DMS114 treated with DMSO at 0.1 percent for 48 hours (cell line): ENCODE measurements at regions not wholly inside any gene's neighbourhood (a gene's known extent, or its start where the extent isn't known, plus 50 kb on each side); places are given as distances from the start of the nearest gene placed in this dataset.

ENCODE experiments used
- DNase-seq: peaks from one replicate; lab custom pipeline; 2025; ENCODE audit not compliant: unreplicated experiment; lab: John Stamatoyannopoulos, UW

DNA sequence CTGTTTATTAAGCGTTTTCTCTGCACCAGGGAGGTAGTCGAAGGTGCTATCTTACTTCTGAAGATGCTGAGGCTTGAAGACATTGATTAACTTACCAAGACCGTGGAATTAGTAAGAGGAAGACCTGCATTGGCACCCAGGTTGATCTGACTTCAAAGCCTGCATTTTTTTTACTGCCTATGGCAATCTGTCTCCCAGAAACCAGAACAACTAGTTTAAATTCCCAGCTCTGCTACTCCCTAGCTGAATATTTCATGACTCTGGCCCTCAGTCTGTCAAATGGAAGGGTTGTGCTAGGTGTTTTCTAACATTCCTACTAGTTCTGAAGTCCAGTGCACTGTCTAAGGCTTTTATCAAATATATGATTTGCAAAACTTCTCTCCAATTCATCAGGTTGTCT lies 52.0 kb upstream of the GRAMD1B start:
- DNase-seq = no peak

GRCh38 chr11:123377355-123377754 lies 52.7 kb upstream of the GRAMD1B start:
- no peak for DNase-seq

- no peak for DNase-seq
These were observed 54.2 kb upstream of the GRAMD1B start for GRCh38 chr11:123375832-123376231.

GRCh38 chr11:123374622-123374968 lies 55.5 kb upstream of the GRAMD1B start:
- DNase-seq = no peak

DNA sequence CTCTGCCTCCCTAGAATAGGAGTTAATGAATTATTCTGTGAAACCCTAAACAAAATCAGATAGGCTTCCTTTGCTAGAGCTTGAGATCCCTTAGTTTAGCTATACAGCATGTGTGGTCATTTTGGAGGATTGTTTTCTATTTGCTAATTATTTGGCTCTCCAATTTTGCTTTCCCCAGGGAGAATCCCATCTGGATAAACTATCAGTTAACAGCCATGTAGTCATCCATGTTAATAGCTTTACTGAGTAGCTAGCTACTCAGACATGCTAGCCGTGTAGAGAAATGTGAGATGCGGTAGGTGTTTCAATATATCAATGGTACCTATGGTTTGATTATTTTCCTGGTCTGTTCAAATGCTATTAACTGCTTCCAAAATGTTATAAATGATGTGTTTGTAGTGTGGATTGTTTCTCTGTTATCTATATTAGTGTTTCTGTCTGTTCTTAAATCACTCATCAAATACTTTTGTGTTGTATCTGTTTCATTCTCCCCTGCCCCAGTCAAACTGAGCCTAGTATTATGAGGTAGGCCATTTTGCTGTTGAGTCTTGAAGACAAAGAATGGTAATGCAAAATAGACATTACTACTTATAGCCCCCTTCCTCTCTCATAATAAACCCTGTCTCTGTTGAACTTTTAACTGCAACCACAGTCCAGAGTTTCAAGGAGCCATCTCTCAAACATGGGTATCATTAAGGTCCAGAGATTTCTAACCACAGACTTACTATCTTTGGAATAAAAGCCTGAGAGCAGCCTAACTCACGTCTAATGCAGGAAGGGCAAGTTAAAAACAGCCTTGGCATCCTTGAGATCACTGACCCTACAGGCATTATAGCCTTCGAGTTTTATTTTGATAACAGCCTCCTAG lies 56.1 kb upstream of the GRAMD1B start:
- no peak for DNase-seq

- DNase-seq = no peak
These were observed 58.4 kb upstream of the GRAMD1B start for GRCh38 chr11:123371506-123372297.

- DNase-seq = no peak
These were observed 63.1 kb upstream of the GRAMD1B start for GRCh38 chr11:123366924-123367323.

DNA sequence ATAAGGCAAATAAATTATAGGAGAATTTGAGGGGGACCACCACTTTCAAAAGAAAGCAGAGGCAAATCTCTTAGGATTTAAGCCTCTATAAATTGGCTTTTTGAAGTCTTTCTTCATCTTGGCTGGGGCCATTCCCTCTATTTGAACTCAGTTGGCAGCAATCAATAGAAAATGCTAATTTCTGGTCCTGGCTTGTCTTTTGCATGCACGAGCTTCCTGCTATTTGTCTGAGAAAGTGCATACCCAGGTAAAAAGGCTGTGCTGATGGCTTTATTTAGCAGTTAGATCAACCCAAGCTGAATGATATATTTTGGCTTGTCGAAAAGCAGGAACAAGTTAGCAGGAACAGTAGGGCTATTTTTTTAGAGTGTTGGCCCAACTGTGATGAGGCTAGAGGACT lies 64.1 kb upstream of the GRAMD1B start:
- DNase-seq = no peak

- DNase-seq = no peak
These were observed 66.0 kb upstream of the GRAMD1B start for GRCh38 chr11:123364080-123364479.

GRCh38 chr11:123363556-123363955 lies 66.5 kb upstream of the GRAMD1B start:
- DNase-seq = no peak

- no peak for DNase-seq
These were observed 67.1 kb upstream of the GRAMD1B start for GRCh38 chr11:123362941-123363340.

- DNase-seq = no peak
These were observed 67.9 kb upstream of the GRAMD1B start for GRCh38 chr11:123362186-123362585.

GRCh38 chr11:123361110-123361509 lies 69.0 kb upstream of the GRAMD1B start:
- DNase-seq = no peak

GRCh38 chr11:123360267-123360936 lies 69.7 kb upstream of the GRAMD1B start:
- DNase-seq = no peak

DNA sequence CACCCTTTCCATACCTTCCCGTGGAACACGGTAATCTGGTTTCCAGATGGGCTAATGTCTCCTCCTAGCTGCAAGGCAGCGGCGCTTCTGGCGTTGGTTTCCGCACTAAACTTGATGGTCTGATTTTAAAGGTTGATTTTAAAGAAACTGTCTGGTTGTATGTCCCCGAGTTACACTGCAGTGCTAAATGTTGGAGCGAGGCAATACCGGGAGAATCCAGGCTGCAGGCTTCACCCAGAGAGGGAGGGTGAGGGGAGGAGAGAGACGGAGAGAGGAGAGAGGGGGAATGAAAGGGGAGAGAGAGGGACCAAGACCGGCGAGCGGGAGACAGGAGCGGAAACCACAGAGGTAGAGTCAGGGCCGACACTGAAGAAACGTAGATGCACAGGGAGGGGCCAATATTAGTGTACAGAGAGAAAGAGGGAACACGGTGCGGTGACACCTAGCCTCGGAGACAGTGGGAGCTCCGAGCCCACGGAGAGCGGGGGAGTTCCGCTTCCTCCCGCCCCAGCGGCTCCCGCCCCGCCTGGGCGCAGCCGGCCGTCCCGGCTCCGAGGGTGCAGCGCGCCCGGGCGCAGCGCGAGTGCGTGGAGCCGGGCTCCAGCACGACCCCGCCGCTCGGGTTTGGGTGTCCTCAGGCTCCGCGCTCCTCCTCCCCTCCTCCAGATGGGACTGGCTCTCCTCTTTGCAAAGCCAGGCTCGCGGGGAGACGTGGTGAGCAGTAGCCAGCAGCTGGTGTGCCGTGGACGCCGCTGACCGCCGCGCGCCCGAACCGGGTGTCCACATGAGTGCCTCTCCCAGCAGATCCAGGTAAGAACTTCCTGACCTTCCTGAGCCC lies 71.9 kb upstream of the GRAMD1B start:
- no peak for DNase-seq

- no peak for DNase-seq
These were observed 72.6 kb upstream of the GRAMD1B start for GRCh38 chr11:123357353-123357989.

- no peak for DNase-seq
These were observed 73.5 kb upstream of the GRAMD1B start for GRCh38 chr11:123356539-123356938.

GRCh38 chr11:123354371-123354975 lies 75.6 kb upstream of the GRAMD1B start:
- no peak for DNase-seq

GRCh38 chr11:123351375-123351774 lies 78.7 kb upstream of the GRAMD1B start:
- DNase-seq = no peak

- DNase-seq = no peak
These were observed 80.7 kb upstream of the GRAMD1B start for GRCh38 chr11:123349382-123349781.
